Stimulated activated naive CD8-positive, alpha-beta T cell treated with anti-CD3 and anti-CD28 coated beads, Interleukin-15, amount 100 ng/mL, for 72 hours (primary cell): ENCODE measurements at regions not wholly inside any gene's neighbourhood (a gene's known extent, or its start where the extent isn't known, plus 50 kb on each side); places are given as distances from the start of the nearest gene placed in this dataset.
A peak's percentile ranks its signal among the peaks of the same experiment; 100 is the strongest.
"Not testable (repeated sequence)": the region's sequence is repeated elsewhere in the genome, so short reads cannot be mapped to it uniquely, and the experiment has no call there.

ENCODE experiments used
- ATAC-seq: fragments of 150-1000 bp; cut with Tn5 transposase; 2 replicates; pipeline ENCODE4 v1.10.0; 2021; ENCODE audit warnings: mild to moderate bottlenecking, moderate library complexity
- DNase-seq, 2 donors: peaks; one replicate each; pipeline ENCODE4 v3.0.0; 2021 to 2022
- H3K27ac Mint-ChIP-seq, 2 donors: one replicate each; pipeline ENCODE4 v1.8.0; 2022; ENCODE audit warnings: mild to moderate bottlenecking in 2 of 2, mixed read lengths in 2 of 2, moderate library complexity in 2 of 2
- H3K27me3 Mint-ChIP-seq: one replicate; pipeline ENCODE4 v1.8.0; 2022; ENCODE audit warnings: mixed read lengths
- H3K4me1 Mint-ChIP-seq: one replicate; pipeline ENCODE4 v1.8.0; 2022; ENCODE audit warnings: mild to moderate bottlenecking, mixed read lengths
- H3K4me3 Mint-ChIP-seq, 2 donors: one replicate each; pipeline ENCODE4 v1.8.0; 2022; ENCODE audit warnings: mild to moderate bottlenecking in 2 of 2, mixed read lengths in 2 of 2, moderate library complexity in 1 of 2
- H3K9me3 Mint-ChIP-seq, 2 donors: one replicate each; pipeline ENCODE4 v1.8.0; 2022; ENCODE audit warnings: mixed read lengths in 2 of 2

- ATAC-seq (no peak), DNase-seq (no peak)
- Mint-ChIP-seq H3K4me3 (no peak overlapping the region), H3K9me3 (peaks cover 0 to 4% of the 10 kb centered on the region in 2 donors), H3K27me3 (no peaks in the 10 kb centered on the region), H3K4me1 (no peaks in the 10 kb centered on the region), H3K27ac (no peak overlapping the region)
Measured at GRCh38 chr4:83734576-83734975, 198.7 kb downstream of the GPAT3 start.

- H3K4me3 Mint-ChIP-seq = no peak overlapping the region
- DNase-seq = no peak
- peaks cover 8% of the 10 kb centered on the region for H3K27me3 Mint-ChIP-seq
- H3K27ac Mint-ChIP-seq = no peak overlapping the region
- no peaks in the 10 kb centered on the region for H3K4me1 Mint-ChIP-seq
- peaks cover 0 to 4% of the 10 kb centered on the region in 2 donors for H3K9me3 Mint-ChIP-seq
- ATAC-seq = no peak
Measured at GRCh38 chr4:83732114-83732635, 196.3 kb downstream of the GPAT3 start.

- Mint-ChIP-seq H3K27ac (no peak overlapping the region), H3K27me3 (peaks cover 12% of the 10 kb centered on the region), H3K4me1 (no peaks in the 10 kb centered on the region), H3K4me3 (no peak overlapping the region), H3K9me3 (peaks cover 0 to 4% of the 10 kb centered on the region in 2 donors)
- DNase-seq (no peak), ATAC-seq (no peak)
Measured at GRCh38 chr4:83731609-83732008, 195.7 kb downstream of the GPAT3 start.

GRCh38 chr4:83730958-83731357 is 195.1 kb downstream of the GPAT3 start:
- H3K4me1 Mint-ChIP-seq, DNase-seq, H3K9me3 Mint-ChIP-seq, H3K27ac Mint-ChIP-seq, H3K4me3 Mint-ChIP-seq, ATAC-seq: not testable (repeated sequence)
- peaks cover 12% of the 10 kb centered on the region for H3K27me3 Mint-ChIP-seq

- H3K4me3 Mint-ChIP-seq = no peak overlapping the region
- H3K9me3 Mint-ChIP-seq = peaks cover 0 to 4% of the 10 kb centered on the region in 2 donors
- peaks cover 13% of the 10 kb centered on the region for H3K27me3 Mint-ChIP-seq
- no peaks in the 10 kb centered on the region for H3K4me1 Mint-ChIP-seq
- no peak for ATAC-seq
- H3K27ac Mint-ChIP-seq = no peak overlapping the region
- DNase-seq = no peak
Measured at GRCh38 chr4:83728191-83728590, 192.3 kb downstream of the GPAT3 start.

- H3K27me3 Mint-ChIP-seq = peaks cover 29% of the 10 kb centered on the region
- H3K4me1 Mint-ChIP-seq = no peaks in the 10 kb centered on the region
- DNase-seq = no peak
- ATAC-seq = no peak
- no peaks in the 10 kb centered on the region for H3K9me3 Mint-ChIP-seq
- H3K4me3 Mint-ChIP-seq = no peak overlapping the region
- H3K27ac Mint-ChIP-seq = peak overlapping the region in 1 of 2 donors; percentile 4
Measured at GRCh38 chr4:83725336-83726085, 189.6 kb downstream of the GPAT3 start.

- no peak for ATAC-seq
- no peaks in the 10 kb centered on the region for H3K4me1 Mint-ChIP-seq
- H3K27ac Mint-ChIP-seq = no peak overlapping the region
- no peaks in the 10 kb centered on the region for H3K9me3 Mint-ChIP-seq
- DNase-seq = no peak
- H3K4me3 Mint-ChIP-seq = no peak overlapping the region
- H3K27me3 Mint-ChIP-seq = peaks cover 29% of the 10 kb centered on the region
Measured at GRCh38 chr4:83724485-83725335, 188.8 kb downstream of the GPAT3 start.

- DNase-seq (no peak), ATAC-seq (no peak)
- Mint-ChIP-seq H3K4me3 (no peak overlapping the region), H3K4me1 (no peaks in the 10 kb centered on the region), H3K27ac (no peak overlapping the region), H3K9me3 (no peaks in the 10 kb centered on the region), H3K27me3 (peaks cover 29% of the 10 kb centered on the region)
Measured at GRCh38 chr4:83723609-83724008, 187.7 kb downstream of the GPAT3 start.

- DNase-seq = no peak
- Mint-ChIP-seq H3K27ac (no peak overlapping the region), H3K27me3 (peaks cover 27% of the 10 kb centered on the region), H3K9me3 (no peaks in the 10 kb centered on the region), H3K4me1 (no peaks in the 10 kb centered on the region), H3K4me3 (no peak overlapping the region)
- no peak for ATAC-seq
Measured at GRCh38 chr4:83722730-83723269, 186.9 kb downstream of the GPAT3 start.

GRCh38 chr4:83716874-83717273 is 181.0 kb downstream of the GPAT3 start:
- no peaks in the 10 kb centered on the region for H3K4me1 Mint-ChIP-seq
- ATAC-seq = no peak
- no peak overlapping the region for H3K27ac Mint-ChIP-seq
- peaks cover 11% of the 10 kb centered on the region for H3K27me3 Mint-ChIP-seq
- no peak overlapping the region for H3K4me3 Mint-ChIP-seq
- H3K9me3 Mint-ChIP-seq = no peaks in the 10 kb centered on the region
- DNase-seq = no peak

GRCh38 chr4:83712890-83713289 is 177.0 kb downstream of the GPAT3 start:
- Mint-ChIP-seq H3K9me3 (no peaks in the 10 kb centered on the region), H3K27ac (no peak overlapping the region), H3K4me3 (no peak overlapping the region), H3K4me1 (no peaks in the 10 kb centered on the region), H3K27me3 (no peaks in the 10 kb centered on the region)
- ATAC-seq (no peak), DNase-seq (no peak)

GRCh38 chr4:83709627-83710026 is 173.7 kb downstream of the GPAT3 start:
- Mint-ChIP-seq H3K27me3 (no peaks in the 10 kb centered on the region), H3K4me3 (no peak overlapping the region), H3K4me1 (no peaks in the 10 kb centered on the region), H3K27ac (no peak overlapping the region), H3K9me3 (no peaks in the 10 kb centered on the region)
- no peak for ATAC-seq
- DNase-seq = no peak

GRCh38 chr4:83708500-83709175 is 172.7 kb downstream of the GPAT3 start:
- Mint-ChIP-seq H3K27ac (no peak overlapping the region), H3K4me3 (no peak overlapping the region), H3K27me3 (no peaks in the 10 kb centered on the region), H3K9me3 (no peaks in the 10 kb centered on the region), H3K4me1 (no peaks in the 10 kb centered on the region)
- ATAC-seq (no peak), DNase-seq (no peak)

GRCh38 chr4:83704786-83705185 is 168.9 kb downstream of the GPAT3 start:
- Mint-ChIP-seq H3K4me3 (no peak overlapping the region), H3K4me1 (no peaks in the 10 kb centered on the region), H3K27ac (no peak overlapping the region), H3K27me3 (no peaks in the 10 kb centered on the region), H3K9me3 (peaks cover 0 to 9% of the 10 kb centered on the region in 2 donors)
- DNase-seq (no peak), ATAC-seq (no peak)

- Mint-ChIP-seq H3K4me1 (no peaks in the 10 kb centered on the region), H3K27me3 (no peaks in the 10 kb centered on the region)
Measured at GRCh38 chr4:83703752-83704151, 167.8 kb downstream of the GPAT3 start.

More at GRCh38 chr4:83703752-83704151, 167.8 kb downstream of the GPAT3 start:
- Mint-ChIP-seq H3K27ac (no peak overlapping the region), H3K4me3 (no peak overlapping the region), H3K9me3 (peaks cover 0 to 9% of the 10 kb centered on the region in 2 donors)
- no peak for DNase-seq
- ATAC-seq = no peak
